PC-9 (cell line): ENCODE measurements at regions not wholly inside any gene's neighbourhood (a gene's known extent, or its start where the extent isn't known, plus 50 kb on each side); places are given as distances from the start of the nearest gene placed in this dataset.

Experiments
- BruUV-seq: library from RNA; stranded (reverse); fragments of 400-500 nt; replicated peaks from 2 replicates; lab custom pipeline; 2021; lab: Mats Ljungman, UMichigan
- CTCF ChIA-PET: fragments of 300-600 bp; sonication (Branson Sonifier 250); formaldehyde crosslinking; loops from one replicate; lab custom pipeline; 2022; ENCODE audit warnings: antibody characterized with exemption; lab: Charles Lee
- POLR2A ChIA-PET: fragments of 300-600 bp; sonication (Branson Sonifier 250); formaldehyde crosslinking; loops from one replicate; lab custom pipeline; 2022; ENCODE audit warnings: antibody characterized with exemption; ENCODE audit not compliant: unreplicated experiment; lab: Charles Lee
- DNase-seq, 2 experiments: peaks; one replicate each; pipeline versions ENCODE4 v3.0.0 to v3.0.0-alpha.2; 2015 to 2022; ENCODE audit warnings: mixed read lengths in 1 of 2
- H2AFZ ChIP-seq: fragments of 200-600 bp; sonication (generic); 2 replicates; pipeline ENCODE4 v1.8.1; 2017; ENCODE audit warnings: antibody characterized with exemption
- H3F3A ChIP-seq: fragments of 200-600 bp; sonication (generic); 2 replicates; pipeline ENCODE4 v1.8.1; 2017; ENCODE audit warnings: antibody characterized with exemption, mild to moderate bottlenecking, low read depth; ENCODE audit not compliant: insufficient read depth
- H3K27ac ChIP-seq: fragments of 200-600 bp; sonication (generic); 2 replicates; pipeline ENCODE4 v1.6.1; 2016; ENCODE audit warnings: mixed run types
- H3K27me3 ChIP-seq: fragments of 200-600 bp; sonication (generic); 2 replicates; pipeline ENCODE4 v1.6.1; 2016; ENCODE audit warnings: low read depth, mixed run types; ENCODE audit not compliant: insufficient read depth
- H3K36me3 ChIP-seq: fragments of 200-600 bp; sonication (generic); 2 replicates; pipeline ENCODE4 v1.6.1; 2016; ENCODE audit warnings: low read depth, mixed run types
- H3K4me1 ChIP-seq: fragments of 200-600 bp; sonication (generic); replicated peaks from 2 replicates; pipeline ENCODE4 v1.6.1; 2016; ENCODE audit warnings: mixed run types; ENCODE audit not compliant: insufficient read depth
- H3K4me2 ChIP-seq: fragments of 200-600 bp; sonication (generic); 2 replicates; pipeline ENCODE4 v1.6.1; 2017; ENCODE audit warnings: mixed run types
- H3K4me3 ChIP-seq: fragments of 200-600 bp; sonication (generic); 2 replicates; pipeline ENCODE4 v1.6.1; 2016; ENCODE audit warnings: mixed run types
- H3K79me2 ChIP-seq: fragments of 200-600 bp; sonication (generic); 2 replicates; pipeline ENCODE4 v1.6.1; 2017; ENCODE audit warnings: low read depth, mixed run types
- H3K9me2 ChIP-seq: fragments of 200-600 bp; sonication (generic); 2 replicates; pipeline ENCODE4 v1.8.1; 2017; ENCODE audit warnings: mild to moderate bottlenecking; ENCODE audit not compliant: insufficient read depth
- H3K9me3 ChIP-seq: fragments of 200-600 bp; sonication (generic); 2 replicates; pipeline ENCODE4 v1.8.1; 2016; ENCODE audit warnings: low read depth; ENCODE audit not compliant: insufficient read depth
- H4K20me1 ChIP-seq: fragments of 200-600 bp; sonication (generic); 2 replicates; pipeline ENCODE4 v1.8.1; 2017; ENCODE audit not compliant: insufficient read depth
- EZH2 ChIP-seq: fragments of 200-600 bp; sonication (generic); IDR thresholded peaks from 2 replicates; pipeline ENCODE4 v1.8.0; 2017; ENCODE audit warnings: antibody characterized with exemption, low read depth
- intact Hi-C: fragments of 100-400 bp; cut with micrococcal nuclease; formaldehyde crosslinking; loops from one replicate; pipeline ENCODE4 v1.10.0; 2022; ENCODE audit not compliant: unreplicated experiment
- TF ChIP-seq, protein P1 (sequence below): fragments of 200-600 bp; sonication (generic); conservative IDR thresholded peaks from 2 replicates; pipeline ENCODE4 v1.6.1; 2017; ENCODE audit warnings: mixed run types, antibody characterized with exemption, mild to moderate bottlenecking, moderate library complexity

DNA sequence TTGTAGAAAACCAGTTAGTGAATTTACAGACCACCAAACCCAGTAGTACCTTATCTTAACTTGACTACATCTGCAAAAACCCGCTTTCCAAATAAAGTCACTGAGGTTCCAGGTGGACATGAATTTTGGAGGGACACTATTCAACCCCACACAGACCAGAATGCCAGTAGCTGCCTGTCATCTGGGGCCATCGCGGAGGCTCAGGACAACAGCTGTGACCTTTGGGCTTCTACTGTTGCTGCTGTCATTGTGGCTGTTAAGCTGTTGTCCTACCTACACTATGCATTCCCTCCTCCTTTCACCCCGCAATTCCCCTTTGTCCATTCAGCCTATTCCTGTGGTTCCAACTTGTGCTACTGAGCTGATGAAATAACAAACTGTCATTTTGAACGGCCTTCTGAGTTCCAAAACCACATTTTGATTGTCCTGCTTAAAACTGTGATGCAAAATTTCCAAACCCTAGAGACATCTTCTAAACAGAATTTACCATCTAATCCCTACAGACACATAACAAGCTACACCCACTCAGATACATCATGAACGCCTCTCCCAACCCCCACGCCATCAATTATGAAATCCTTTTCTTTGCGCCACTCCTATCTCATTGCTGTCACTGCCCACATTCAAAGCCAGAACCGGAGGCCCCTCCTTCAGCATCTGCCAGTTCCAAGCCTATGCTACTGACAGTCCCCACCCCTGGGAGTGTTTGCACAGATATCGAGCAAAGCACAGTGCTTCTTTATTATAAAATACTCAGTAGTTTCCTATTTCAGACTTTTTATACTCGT is 125.0 kb downstream of the C6orf118 start:
- Histone ChIP-seq H3K9me2 (no peaks in the 10 kb centered on the region), H3K79me2 (no peaks in the 10 kb centered on the region), H3F3A (no peaks in the 10 kb centered on the region), H3K4me3 (no peak overlapping the region), H3K27ac (no peak overlapping the region), H3K4me1 (no peaks in the 10 kb centered on the region), H3K36me3 (no peaks in the 10 kb centered on the region), H2AFZ (no peak overlapping the region), H3K4me2 (no peak overlapping the region), H3K9me3 (no peaks in the 10 kb centered on the region), H3K27me3 (no peaks in the 10 kb centered on the region), H4K20me1 (no peaks in the 10 kb centered on the region)
- ChIA-PET POLR2A (no interaction called here), CTCF (no interaction called here)
- BruUV-seq: no TSS peak
- TF ChIP-seq EZH2: no peak
- TF ChIP-seq, protein P1, sequence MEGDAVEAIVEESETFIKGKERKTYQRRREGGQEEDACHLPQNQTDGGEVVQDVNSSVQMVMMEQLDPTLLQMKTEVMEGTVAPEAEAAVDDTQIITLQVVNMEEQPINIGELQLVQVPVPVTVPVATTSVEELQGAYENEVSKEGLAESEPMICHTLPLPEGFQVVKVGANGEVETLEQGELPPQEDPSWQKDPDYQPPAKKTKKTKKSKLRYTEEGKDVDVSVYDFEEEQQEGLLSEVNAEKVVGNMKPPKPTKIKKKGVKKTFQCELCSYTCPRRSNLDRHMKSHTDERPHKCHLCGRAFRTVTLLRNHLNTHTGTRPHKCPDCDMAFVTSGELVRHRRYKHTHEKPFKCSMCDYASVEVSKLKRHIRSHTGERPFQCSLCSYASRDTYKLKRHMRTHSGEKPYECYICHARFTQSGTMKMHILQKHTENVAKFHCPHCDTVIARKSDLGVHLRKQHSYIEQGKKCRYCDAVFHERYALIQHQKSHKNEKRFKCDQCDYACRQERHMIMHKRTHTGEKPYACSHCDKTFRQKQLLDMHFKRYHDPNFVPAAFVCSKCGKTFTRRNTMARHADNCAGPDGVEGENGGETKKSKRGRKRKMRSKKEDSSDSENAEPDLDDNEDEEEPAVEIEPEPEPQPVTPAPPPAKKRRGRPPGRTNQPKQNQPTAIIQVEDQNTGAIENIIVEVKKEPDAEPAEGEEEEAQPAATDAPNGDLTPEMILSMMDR: no peak
- no peak for DNase-seq
- intact Hi-C loops: no loop called here

DNA sequence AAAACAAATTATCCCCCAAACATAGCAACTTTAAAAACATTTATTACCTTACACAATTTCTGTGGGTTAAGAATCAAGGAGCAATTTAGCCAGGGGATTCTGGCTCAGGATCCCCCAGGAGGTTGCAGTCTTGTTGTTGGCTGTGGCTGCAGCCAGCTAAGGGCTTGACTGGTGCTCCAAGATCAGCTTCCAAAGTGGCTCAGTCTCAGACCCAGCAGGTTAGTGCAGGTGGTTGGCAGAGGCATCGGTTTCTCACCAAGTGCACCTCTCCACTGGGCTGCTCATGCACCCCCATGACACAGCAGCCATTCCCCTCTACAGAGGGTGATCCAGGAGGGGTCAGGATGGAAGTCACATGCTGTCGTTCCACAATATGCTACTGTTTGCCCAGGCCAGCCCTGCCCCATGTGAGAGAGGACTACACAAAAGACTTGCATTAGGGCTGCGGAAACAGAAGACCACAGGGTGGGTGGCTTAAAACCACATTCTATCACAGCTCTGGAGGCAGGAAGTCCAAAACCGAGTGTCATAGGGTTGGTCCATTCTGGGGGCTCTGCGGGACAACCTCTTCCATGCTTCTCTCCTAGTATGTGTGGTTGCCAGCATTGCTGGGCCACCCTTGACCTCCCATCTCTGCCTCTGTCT is 125.8 kb downstream of the C6orf118 start:
- Histone ChIP-seq H3K4me3 (no peak overlapping the region), H3K4me2 (no peak overlapping the region), H2AFZ (no peak overlapping the region), H3K36me3 (no peaks in the 10 kb centered on the region), H3K79me2 (no peaks in the 10 kb centered on the region), H3K27ac (no peak overlapping the region), H3K27me3 (no peaks in the 10 kb centered on the region), H4K20me1 (no peaks in the 10 kb centered on the region), H3K9me3 (no peaks in the 10 kb centered on the region), H3F3A (no peaks in the 10 kb centered on the region), H3K4me1 (no peaks in the 10 kb centered on the region), H3K9me2 (no peaks in the 10 kb centered on the region)
- intact Hi-C loops: no loop called here
- BruUV-seq: no TSS peak
- ChIA-PET CTCF (no interaction called here), POLR2A (no interaction called here)
- DNase-seq: no peak
- no peak for TF ChIP-seq EZH2
- TF ChIP-seq, protein P1: no peak

GRCh38 chr6:165183071-165183470 is 126.3 kb downstream of the C6orf118 start:
- Histone ChIP-seq H3K36me3 (no peaks in the 10 kb centered on the region), H3K9me3 (no peaks in the 10 kb centered on the region), H3K79me2 (no peaks in the 10 kb centered on the region), H3K4me1 (no peaks in the 10 kb centered on the region), H3K27ac (no peak overlapping the region), H3K4me3 (no peak overlapping the region), H3F3A (no peaks in the 10 kb centered on the region), H3K4me2 (no peak overlapping the region), H4K20me1 (no peaks in the 10 kb centered on the region), H3K9me2 (no peaks in the 10 kb centered on the region), H2AFZ (no peak overlapping the region), H3K27me3 (no peaks in the 10 kb centered on the region)
- TF ChIP-seq, protein P1: no peak
- no peak for TF ChIP-seq EZH2
- CTCF ChIA-PET: no interaction called here
- DNase-seq: no peak
- intact Hi-C loops: no loop called here
- POLR2A ChIA-PET: no interaction called here
- BruUV-seq: no TSS peak
